ENCODE measurements at regions not wholly inside any gene's neighbourhood (a gene's known extent, or its start where the extent isn't known, plus 50 kb on each side); places are given as distances from the start of the nearest gene placed in this dataset.
"Not testable (repeated sequence)": the region's sequence is repeated elsewhere in the genome, so short reads cannot be mapped to it uniquely, and the experiment has no call there.

GRCh38 chr13:24618011-24618955 lies 61.9 kb upstream of the ATP12A start:
- Histone ChIP-seq H3K4me3 (no peak overlapping the region), H3K27ac (ENCODE audit: low read depth in 1 of 2, low read length in 1 of 2) (no peak overlapping the region), H3K27me3 (ENCODE audit: control insufficient read depth in 3 of 3, insufficient read depth in 3 of 3, low read length in 2 of 3) (no peaks in the 10 kb centered on the region), H3K4me1 (ENCODE audit: control insufficient read depth in 5 of 5, insufficient read depth in 5 of 5, low read length in 5 of 5) (no peaks in the 10 kb centered on the region), H3K9ac (ENCODE audit: insufficient read depth in 1 of 2, low read length in 2 of 2) (no peak overlapping the region), H3K9me3 (ENCODE audit: control insufficient read depth in 4 of 4, insufficient read depth in 3 of 4, low read length in 3 of 4) (no peaks in the 10 kb centered on the region), H3K36me3 (ENCODE audit: control insufficient read depth in 4 of 4, insufficient read depth in 4 of 4, low read length in 4 of 4) (no peaks in the 10 kb centered on the region)
- TF ChIP-seq CTCF (IDR thresholded peaks at IDR 0.05; ENCODE audit: control extremely low read depth, extremely low read depth): no peak
- WGBS, 2 donors: 61 to 68% methylated on average over 15 of the region's 15 CpGs
- DNase-seq: no peak
- ATAC-seq (ENCODE audit: insufficient read depth, low FRiP score): no peak

- H3K9me3 ChIP-seq (ENCODE audit: control insufficient read depth in 4 of 4, insufficient read depth in 3 of 4, low read length in 3 of 4): no peaks in the 10 kb centered on the region
- no peaks in the 10 kb centered on the region for H3K36me3 ChIP-seq (ENCODE audit: control insufficient read depth in 4 of 4, insufficient read depth in 4 of 4, low read length in 4 of 4)
- no peak overlapping the region for H3K9ac ChIP-seq (ENCODE audit: insufficient read depth in 1 of 2, low read length in 2 of 2)
- ATAC-seq (ENCODE audit: insufficient read depth, low FRiP score) (no peak), DNase-seq (no peak)
- H3K4me1 ChIP-seq (ENCODE audit: control insufficient read depth in 5 of 5, insufficient read depth in 5 of 5, low read length in 5 of 5): no peaks in the 10 kb centered on the region
- TF ChIP-seq CTCF (IDR thresholded peaks at IDR 0.05; ENCODE audit: control extremely low read depth, extremely low read depth): no peak
- no peak overlapping the region for H3K27ac ChIP-seq (ENCODE audit: low read depth in 1 of 2, low read length in 1 of 2)
- WGBS, 2 donors: 45 to 63% methylated on average over 7 of the region's 7 CpGs
- H3K4me3 ChIP-seq: no peak overlapping the region
- H3K27me3 ChIP-seq (ENCODE audit: control insufficient read depth in 3 of 3, insufficient read depth in 3 of 3, low read length in 2 of 3): no peaks in the 10 kb centered on the region
Measured at GRCh38 chr13:24619282-24619681, 60.9 kb upstream of the ATP12A start.

GRCh38 chr13:24622481-24623148 lies 57.6 kb upstream of the ATP12A start:
- not testable (repeated sequence) for DNase-seq

GRCh38 chr13:24623149-24623665 lies 57.0 kb upstream of the ATP12A start:
- H3K4me1 ChIP-seq (ENCODE audit: control insufficient read depth in 5 of 5, insufficient read depth in 5 of 5, low read length in 5 of 5): peaks cover 0 to 12% (median 4%) of the 10 kb centered on the region in 5 donors
- H3K27me3 ChIP-seq (ENCODE audit: control insufficient read depth in 3 of 3, insufficient read depth in 3 of 3, low read length in 2 of 3): no peaks in the 10 kb centered on the region
- no peaks in the 10 kb centered on the region for H3K36me3 ChIP-seq (ENCODE audit: control insufficient read depth in 4 of 4, insufficient read depth in 4 of 4, low read length in 4 of 4)
- H3K4me3 ChIP-seq: no peak overlapping the region
- DNase-seq: no peak
- no peak overlapping the region for H3K27ac ChIP-seq (ENCODE audit: low read depth in 1 of 2, low read length in 1 of 2)
- H3K9me3 ChIP-seq (ENCODE audit: control insufficient read depth in 4 of 4, insufficient read depth in 3 of 4, low read length in 3 of 4): no peaks in the 10 kb centered on the region
- no peak overlapping the region for H3K9ac ChIP-seq (ENCODE audit: insufficient read depth in 1 of 2, low read length in 2 of 2)
- ATAC-seq (ENCODE audit: insufficient read depth, low FRiP score): no peak
- TF ChIP-seq CTCF (IDR thresholded peaks at IDR 0.05; ENCODE audit: control extremely low read depth, extremely low read depth): no peak
- 97 to 98% methylated on average over 18 of the region's 18 CpGs for WGBS, 2 donors

More at GRCh38 chr13:24622481-24623148, 57.6 kb upstream of the ATP12A start:
- not testable (repeated sequence) for H3K9me3 ChIP-seq (ENCODE audit: control insufficient read depth in 4 of 4, insufficient read depth in 3 of 4, low read length in 3 of 4); H3K4me3 ChIP-seq; H3K36me3 ChIP-seq (ENCODE audit: control insufficient read depth in 4 of 4, insufficient read depth in 4 of 4, low read length in 4 of 4); H3K9ac ChIP-seq (ENCODE audit: insufficient read depth in 1 of 2, low read length in 2 of 2); ATAC-seq (ENCODE audit: insufficient read depth, low FRiP score); H3K27ac ChIP-seq (ENCODE audit: low read depth in 1 of 2, low read length in 1 of 2); H3K27me3 ChIP-seq (ENCODE audit: control insufficient read depth in 3 of 3, insufficient read depth in 3 of 3, low read length in 2 of 3)
- WGBS, 2 donors: 90 to 93% methylated on average over 8 of the region's 8 CpGs
- H3K4me1 ChIP-seq (ENCODE audit: control insufficient read depth in 5 of 5, insufficient read depth in 5 of 5, low read length in 5 of 5): peaks cover 0 to 12% (median 4%) of the 10 kb centered on the region in 5 donors

Measured in lung (tissue), 11 donors.